Liver (tissue), 3 donors: ENCODE measurements at regions not wholly inside any gene's neighbourhood (a gene's known extent, or its start where the extent isn't known, plus 50 kb on each side); places are given as distances from the start of the nearest gene placed in this dataset.

ENCODE experiments used
- EGR1 ChIP-seq, 2 donors: IDR thresholded peaks; 2 replicates each; pipeline ENCODE4 v1.6.1; 2016 to 2018; ENCODE audit warnings: antibody characterized with exemption in 2 of 2, low read depth in 2 of 2
- JUND ChIP-seq, 2 donors: IDR thresholded peaks; 2 replicates each; pipeline ENCODE4 v1.6.1; 2016; ENCODE audit warnings: antibody characterized with exemption in 2 of 2
- RAD21 ChIP-seq, 2 donors: IDR thresholded peaks; 2 replicates each; pipeline ENCODE4 v1.6.1; 2016; ENCODE audit warnings: antibody characterized with exemption in 2 of 2, mild to moderate bottlenecking in 2 of 2
- TAF1 ChIP-seq: conservative IDR thresholded peaks from 2 replicates; pipeline ENCODE4 v1.6.1; 2016; ENCODE audit warnings: antibody characterized with exemption, mild to moderate bottlenecking
- TF ChIP-seq, protein P1 (sequence below): fragments of 150-350 bp; IDR thresholded peaks from 2 replicates; pipeline ENCODE4 v1.5.1; 2017; ENCODE audit warnings: improper control_type of control experiment, low read depth, low read length; ENCODE audit not compliant: missing input control
- TF ChIP-seq, protein P2 (sequence below): IDR thresholded peaks from 2 replicates; pipeline ENCODE4 v1.6.1; 2016; ENCODE audit warnings: antibody characterized with exemption
- TF ChIP-seq, protein P3 (sequence below): IDR thresholded peaks from 2 replicates; pipeline ENCODE4 v1.6.1; 2016; ENCODE audit warnings: antibody characterized with exemption
- TF ChIP-seq, protein P4 (sequence below): IDR thresholded peaks from 2 replicates; pipeline ENCODE4 v1.6.1; 2016; ENCODE audit warnings: antibody characterized with exemption
- donor health status: healthy.
- donor health status: healthy.

DNA sequence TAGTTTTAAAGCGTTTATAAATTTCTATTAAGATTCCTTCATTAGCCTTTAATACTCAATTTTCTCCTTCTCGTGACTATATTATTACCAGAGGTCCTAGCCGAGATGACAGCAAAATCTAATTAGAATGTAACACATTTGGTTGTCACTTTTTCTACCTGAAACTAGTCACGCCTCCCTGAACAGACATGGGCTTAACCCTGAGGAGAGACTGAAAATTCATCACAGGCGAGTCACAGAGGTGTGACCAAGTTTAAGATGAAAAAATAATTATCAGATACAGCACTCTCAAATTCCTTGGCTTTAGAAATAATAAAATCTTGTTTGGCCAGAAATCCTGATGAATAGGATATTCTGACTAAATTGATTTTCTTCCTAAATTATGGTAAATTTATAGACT is 834.4 kb upstream of the SLC39A10 start:
- TF ChIP-seq, protein P1, sequence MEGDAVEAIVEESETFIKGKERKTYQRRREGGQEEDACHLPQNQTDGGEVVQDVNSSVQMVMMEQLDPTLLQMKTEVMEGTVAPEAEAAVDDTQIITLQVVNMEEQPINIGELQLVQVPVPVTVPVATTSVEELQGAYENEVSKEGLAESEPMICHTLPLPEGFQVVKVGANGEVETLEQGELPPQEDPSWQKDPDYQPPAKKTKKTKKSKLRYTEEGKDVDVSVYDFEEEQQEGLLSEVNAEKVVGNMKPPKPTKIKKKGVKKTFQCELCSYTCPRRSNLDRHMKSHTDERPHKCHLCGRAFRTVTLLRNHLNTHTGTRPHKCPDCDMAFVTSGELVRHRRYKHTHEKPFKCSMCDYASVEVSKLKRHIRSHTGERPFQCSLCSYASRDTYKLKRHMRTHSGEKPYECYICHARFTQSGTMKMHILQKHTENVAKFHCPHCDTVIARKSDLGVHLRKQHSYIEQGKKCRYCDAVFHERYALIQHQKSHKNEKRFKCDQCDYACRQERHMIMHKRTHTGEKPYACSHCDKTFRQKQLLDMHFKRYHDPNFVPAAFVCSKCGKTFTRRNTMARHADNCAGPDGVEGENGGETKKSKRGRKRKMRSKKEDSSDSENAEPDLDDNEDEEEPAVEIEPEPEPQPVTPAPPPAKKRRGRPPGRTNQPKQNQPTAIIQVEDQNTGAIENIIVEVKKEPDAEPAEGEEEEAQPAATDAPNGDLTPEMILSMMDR, result no peak
- TF ChIP-seq, protein P2, sequence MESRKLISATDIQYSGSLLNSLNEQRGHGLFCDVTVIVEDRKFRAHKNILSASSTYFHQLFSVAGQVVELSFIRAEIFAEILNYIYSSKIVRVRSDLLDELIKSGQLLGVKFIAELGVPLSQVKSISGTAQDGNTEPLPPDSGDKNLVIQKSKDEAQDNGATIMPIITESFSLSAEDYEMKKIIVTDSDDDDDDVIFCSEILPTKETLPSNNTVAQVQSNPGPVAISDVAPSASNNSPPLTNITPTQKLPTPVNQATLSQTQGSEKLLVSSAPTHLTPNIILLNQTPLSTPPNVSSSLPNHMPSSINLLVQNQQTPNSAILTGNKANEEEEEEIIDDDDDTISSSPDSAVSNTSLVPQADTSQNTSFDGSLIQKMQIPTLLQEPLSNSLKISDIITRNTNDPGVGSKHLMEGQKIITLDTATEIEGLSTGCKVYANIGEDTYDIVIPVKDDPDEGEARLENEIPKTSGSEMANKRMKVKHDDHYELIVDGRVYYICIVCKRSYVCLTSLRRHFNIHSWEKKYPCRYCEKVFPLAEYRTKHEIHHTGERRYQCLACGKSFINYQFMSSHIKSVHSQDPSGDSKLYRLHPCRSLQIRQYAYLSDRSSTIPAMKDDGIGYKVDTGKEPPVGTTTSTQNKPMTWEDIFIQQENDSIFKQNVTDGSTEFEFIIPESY, result no peak
- no peak for TF ChIP-seq TAF1
- TF ChIP-seq, protein P3, sequence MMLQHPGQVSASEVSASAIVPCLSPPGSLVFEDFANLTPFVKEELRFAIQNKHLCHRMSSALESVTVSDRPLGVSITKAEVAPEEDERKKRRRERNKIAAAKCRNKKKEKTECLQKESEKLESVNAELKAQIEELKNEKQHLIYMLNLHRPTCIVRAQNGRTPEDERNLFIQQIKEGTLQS, result no peak
- no peak for TF ChIP-seq EGR1 (IDR thresholded peaks at IDR 0.05; ENCODE audit: low read depth in 2 of 2)
- TF ChIP-seq RAD21 (IDR thresholded peaks at IDR 0.05), result no peak
- TF ChIP-seq, protein P4, sequence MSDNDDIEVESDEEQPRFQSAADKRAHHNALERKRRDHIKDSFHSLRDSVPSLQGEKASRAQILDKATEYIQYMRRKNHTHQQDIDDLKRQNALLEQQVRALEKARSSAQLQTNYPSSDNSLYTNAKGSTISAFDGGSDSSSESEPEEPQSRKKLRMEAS, result no peak
- TF ChIP-seq JUND (IDR thresholded peaks at IDR 0.05), result no peak
